ENCODE measurements at regions not wholly inside any gene's neighbourhood (a gene's known extent, or its start where the extent isn't known, plus 50 kb on each side); places are given as distances from the start of the nearest gene placed in this dataset.
"Not testable (repeated sequence)": the region's sequence is repeated elsewhere in the genome, so short reads cannot be mapped to it uniquely, and the experiment has no call there.

GRCh38 chr10:63788152-63788821 lies 267.1 kb downstream of the REEP3 start:
- no peak for ATAC-seq
- Mint-ChIP-seq H3K9me3 (ENCODE audit: low read depth) (peaks cover 2% of the 10 kb centered on the region), H3K36me3 (no peaks in the 10 kb centered on the region), H3K4me3 (no peak overlapping the region), H3K27ac (no peak overlapping the region), H3K4me1 (no peaks in the 10 kb centered on the region), H3K27me3 (peaks cover 17% of the 10 kb centered on the region)
- CTCF ChIA-PET = no interaction called here
- DNase-seq = no peak

GRCh38 chr10:63795094-63795860 lies 274.1 kb downstream of the REEP3 start:
- CTCF ChIA-PET = no interaction called here
- Mint-ChIP-seq H3K4me1 (peaks cover 6% of the 10 kb centered on the region), H3K36me3 (no peaks in the 10 kb centered on the region), H3K27me3 (peaks cover 11% of the 10 kb centered on the region), H3K27ac (no peak overlapping the region), H3K4me3 (no peak overlapping the region), H3K9me3 (ENCODE audit: low read depth) (peaks cover 2% of the 10 kb centered on the region)
- ATAC-seq = no peak
- DNase-seq = no peak

- H3K4me3 Mint-ChIP-seq = no peak overlapping the region
- no peak for DNase-seq
- CTCF ChIA-PET = no interaction called here
- peaks cover 6% of the 10 kb centered on the region for H3K4me1 Mint-ChIP-seq
- ATAC-seq = no peak
- no peaks in the 10 kb centered on the region for H3K9me3 Mint-ChIP-seq (ENCODE audit: low read depth)
- H3K27me3 Mint-ChIP-seq = peaks cover 5% of the 10 kb centered on the region
- H3K36me3 Mint-ChIP-seq = no peaks in the 10 kb centered on the region
- H3K27ac Mint-ChIP-seq = no peak overlapping the region
These were observed 277.6 kb downstream of the REEP3 start for GRCh38 chr10:63798599-63799498.

GRCh38 chr10:63799521-63800300 lies 278.5 kb downstream of the REEP3 start:
- no peak overlapping the region for H3K27ac Mint-ChIP-seq
- H3K27me3 Mint-ChIP-seq = peaks cover 5% of the 10 kb centered on the region
- no peaks in the 10 kb centered on the region for H3K36me3 Mint-ChIP-seq
- CTCF ChIA-PET = no interaction called here
- ATAC-seq (no peak), DNase-seq (no peak)
- H3K4me1 Mint-ChIP-seq = peaks cover 6% of the 10 kb centered on the region
- no peak overlapping the region for H3K4me3 Mint-ChIP-seq
- H3K9me3 Mint-ChIP-seq (ENCODE audit: low read depth) = no peaks in the 10 kb centered on the region

GRCh38 chr10:63801166-63801565 lies 280.0 kb downstream of the REEP3 start:
- H3K36me3 Mint-ChIP-seq = no peaks in the 10 kb centered on the region
- H3K27me3 Mint-ChIP-seq = peaks cover 5% of the 10 kb centered on the region
- CTCF ChIA-PET = no interaction called here
- DNase-seq = no peak
- no peak overlapping the region for H3K4me3 Mint-ChIP-seq
- ATAC-seq = no peak
- no peak overlapping the region for H3K27ac Mint-ChIP-seq
- H3K9me3 Mint-ChIP-seq (ENCODE audit: low read depth) = no peaks in the 10 kb centered on the region
- peaks cover 6% of the 10 kb centered on the region for H3K4me1 Mint-ChIP-seq

- H3K27ac Mint-ChIP-seq = no peak overlapping the region
- H3K36me3 Mint-ChIP-seq = no peaks in the 10 kb centered on the region
- CTCF ChIA-PET = no interaction called here
- no peaks in the 10 kb centered on the region for H3K4me1 Mint-ChIP-seq
- H3K9me3 Mint-ChIP-seq (ENCODE audit: low read depth) = peaks cover 4% of the 10 kb centered on the region
- DNase-seq (no peak), ATAC-seq (no peak)
- peaks cover under 1% of the 10 kb centered on the region for H3K27me3 Mint-ChIP-seq
- H3K4me3 Mint-ChIP-seq = no peak overlapping the region
These were observed 285.1 kb downstream of the REEP3 start for GRCh38 chr10:63806330-63806729.

- CTCF ChIA-PET = no interaction called here
- DNase-seq = no peak
- Mint-ChIP-seq H3K27me3 (peaks cover 11% of the 10 kb centered on the region), H3K27ac (no peak overlapping the region), H3K36me3 (no peaks in the 10 kb centered on the region), H3K4me3 (no peak overlapping the region), H3K9me3 (ENCODE audit: low read depth) (peaks cover 2% of the 10 kb centered on the region), H3K4me1 (no peaks in the 10 kb centered on the region)
- ATAC-seq = no peak
These were observed 291.3 kb downstream of the REEP3 start for GRCh38 chr10:63812501-63812900.

GRCh38 chr10:63819753-63820329 lies 298.6 kb downstream of the REEP3 start:
- ATAC-seq (no peak), DNase-seq (no peak)
- Mint-ChIP-seq H3K4me3 (no peak overlapping the region), H3K27me3 (peaks cover 21% of the 10 kb centered on the region), H3K27ac (no peak overlapping the region), H3K9me3 (ENCODE audit: low read depth) (no peaks in the 10 kb centered on the region), H3K4me1 (peaks cover 3% of the 10 kb centered on the region), H3K36me3 (no peaks in the 10 kb centered on the region)
- CTCF ChIA-PET = interaction anchor here (0.9 to 1.0 kb wide), 2 partner anchors 99 to 653 kb away, joined by 5 to 6 read pairs; no protein-coding TSS in a partner anchor

GRCh38 chr10:63822496-63822895 lies 301.3 kb downstream of the REEP3 start:
- H3K36me3 Mint-ChIP-seq = no peaks in the 10 kb centered on the region
- ATAC-seq (no peak), DNase-seq (no peak)
- CTCF ChIA-PET = no interaction called here
- peaks cover 24% of the 10 kb centered on the region for H3K27me3 Mint-ChIP-seq
- peaks cover 3% of the 10 kb centered on the region for H3K4me1 Mint-ChIP-seq
- H3K27ac Mint-ChIP-seq = no peak overlapping the region
- H3K4me3 Mint-ChIP-seq = no peak overlapping the region
- no peaks in the 10 kb centered on the region for H3K9me3 Mint-ChIP-seq (ENCODE audit: low read depth)

- Mint-ChIP-seq H3K4me3 (no peak overlapping the region), H3K27me3 (peaks cover 8% of the 10 kb centered on the region), H3K36me3 (no peaks in the 10 kb centered on the region), H3K4me1 (no peaks in the 10 kb centered on the region), H3K9me3 (ENCODE audit: low read depth) (no peaks in the 10 kb centered on the region), H3K27ac (no peak overlapping the region)
- DNase-seq = no peak
- CTCF ChIA-PET = no interaction called here
- ATAC-seq = no peak
These were observed 303.9 kb downstream of the REEP3 start for GRCh38 chr10:63825111-63825510.

GRCh38 chr10:63825766-63826165 lies 304.6 kb downstream of the REEP3 start:
- CTCF ChIA-PET = no interaction called here
- no peak overlapping the region for H3K4me3 Mint-ChIP-seq
- no peak for DNase-seq
- no peak for ATAC-seq
- H3K4me1 Mint-ChIP-seq = no peaks in the 10 kb centered on the region
- no peaks in the 10 kb centered on the region for H3K9me3 Mint-ChIP-seq (ENCODE audit: low read depth)
- H3K36me3 Mint-ChIP-seq = no peaks in the 10 kb centered on the region
- H3K27ac Mint-ChIP-seq = no peak overlapping the region
- H3K27me3 Mint-ChIP-seq = peaks cover 13% of the 10 kb centered on the region

- H3K27me3 Mint-ChIP-seq = peaks cover 13% of the 10 kb centered on the region
- H3K4me1 Mint-ChIP-seq; DNase-seq; H3K4me3 Mint-ChIP-seq; H3K27ac Mint-ChIP-seq; H3K36me3 Mint-ChIP-seq; CTCF ChIA-PET; ATAC-seq; H3K9me3 Mint-ChIP-seq (ENCODE audit: low read depth): not testable (repeated sequence)
These were observed 305.8 kb downstream of the REEP3 start for GRCh38 chr10:63827018-63827417.

GRCh38 chr10:63829020-63829419 lies 307.8 kb downstream of the REEP3 start:
- no peaks in the 10 kb centered on the region for H3K4me1 Mint-ChIP-seq
- no peaks in the 10 kb centered on the region for H3K9me3 Mint-ChIP-seq (ENCODE audit: low read depth)
- H3K36me3 Mint-ChIP-seq = no peaks in the 10 kb centered on the region
- no peak overlapping the region for H3K4me3 Mint-ChIP-seq
- H3K27ac Mint-ChIP-seq = no peak overlapping the region
- CTCF ChIA-PET = no interaction called here
- peaks cover 13% of the 10 kb centered on the region for H3K27me3 Mint-ChIP-seq
- no peak for ATAC-seq
- no peak for DNase-seq

All from activated CD8-positive, alpha-beta memory T cell treated with anti-CD3 and anti-CD28 coated beads, Interleukin-2, amount 10 ng/mL, durations not matched to agents 7 days and 5 days (primary cell).